Mesothelial cell of epicardium (in vitro differentiated cells): ENCODE measurements at regions not wholly inside any gene's neighbourhood (a gene's known extent, or its start where the extent isn't known, plus 50 kb on each side); places are given as distances from the start of the nearest gene placed in this dataset.

ENCODE experiments used
- DNase-seq, 2 experiments: peaks; one replicate each; pipeline ENCODE4 v3.0.0; 2021; ENCODE audit warnings: low spot score in 2 of 2; ENCODE audit not compliant: unreplicated experiment in 2 of 2
- H3K27ac Mint-ChIP-seq: 2 replicates; pipeline ENCODE4 v1.8.0; 2021; ENCODE audit warnings: mixed read lengths
- H3K27me3 Mint-ChIP-seq: 2 replicates; pipeline ENCODE4 v1.8.0; 2021; ENCODE audit warnings: low read depth, mixed read lengths
- H3K36me3 Mint-ChIP-seq: 2 replicates; pipeline ENCODE4 v1.8.0; 2021; ENCODE audit warnings: mixed read lengths
- H3K4me1 Mint-ChIP-seq: 2 replicates; pipeline ENCODE4 v1.8.0; 2021; ENCODE audit warnings: mixed read lengths
- H3K4me3 Mint-ChIP-seq: 2 replicates; pipeline ENCODE4 v1.8.0; 2021; ENCODE audit warnings: mild to moderate bottlenecking, moderate library complexity, mixed read lengths
- H3K9me3 Mint-ChIP-seq: 2 replicates; pipeline ENCODE4 v1.8.0; 2021; ENCODE audit warnings: mixed read lengths
- TF ChIP-seq, protein P1 (sequence below): fragments of 200-600 bp; sonication (generic); IDR thresholded peaks from one replicate; pipeline ENCODE4 v1.5.0; 2021; ENCODE audit warnings: antibody characterized with exemption; ENCODE audit not compliant: unreplicated experiment

DNA sequence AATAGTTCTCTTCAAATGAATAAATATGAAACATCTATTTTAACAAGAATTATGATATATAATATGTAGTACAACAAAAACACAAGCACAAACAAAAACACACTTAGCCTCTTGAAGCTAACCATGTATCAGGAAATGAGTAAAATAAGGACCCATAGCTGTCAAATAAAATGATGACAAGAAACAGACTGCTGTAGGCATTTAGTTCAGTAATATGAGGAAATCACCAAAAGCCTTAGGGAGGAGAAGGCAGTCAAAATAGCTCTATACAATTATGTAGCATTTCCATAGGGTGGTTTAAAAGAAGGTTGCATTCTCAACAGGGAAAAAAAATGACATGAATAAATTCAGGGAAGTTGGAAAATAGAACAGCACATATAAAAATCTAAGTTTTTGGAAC, 163.4 kb downstream of the PCDH20 start:
- no peak for DNase-seq
- H3K27ac Mint-ChIP-seq = no peak overlapping the region
- no peaks in the 10 kb centered on the region for H3K27me3 Mint-ChIP-seq
- no peaks in the 10 kb centered on the region for H3K4me1 Mint-ChIP-seq
- no peaks in the 10 kb centered on the region for H3K36me3 Mint-ChIP-seq
- no peaks in the 10 kb centered on the region for H3K9me3 Mint-ChIP-seq
- no peak overlapping the region for H3K4me3 Mint-ChIP-seq
- TF ChIP-seq, protein P1, sequence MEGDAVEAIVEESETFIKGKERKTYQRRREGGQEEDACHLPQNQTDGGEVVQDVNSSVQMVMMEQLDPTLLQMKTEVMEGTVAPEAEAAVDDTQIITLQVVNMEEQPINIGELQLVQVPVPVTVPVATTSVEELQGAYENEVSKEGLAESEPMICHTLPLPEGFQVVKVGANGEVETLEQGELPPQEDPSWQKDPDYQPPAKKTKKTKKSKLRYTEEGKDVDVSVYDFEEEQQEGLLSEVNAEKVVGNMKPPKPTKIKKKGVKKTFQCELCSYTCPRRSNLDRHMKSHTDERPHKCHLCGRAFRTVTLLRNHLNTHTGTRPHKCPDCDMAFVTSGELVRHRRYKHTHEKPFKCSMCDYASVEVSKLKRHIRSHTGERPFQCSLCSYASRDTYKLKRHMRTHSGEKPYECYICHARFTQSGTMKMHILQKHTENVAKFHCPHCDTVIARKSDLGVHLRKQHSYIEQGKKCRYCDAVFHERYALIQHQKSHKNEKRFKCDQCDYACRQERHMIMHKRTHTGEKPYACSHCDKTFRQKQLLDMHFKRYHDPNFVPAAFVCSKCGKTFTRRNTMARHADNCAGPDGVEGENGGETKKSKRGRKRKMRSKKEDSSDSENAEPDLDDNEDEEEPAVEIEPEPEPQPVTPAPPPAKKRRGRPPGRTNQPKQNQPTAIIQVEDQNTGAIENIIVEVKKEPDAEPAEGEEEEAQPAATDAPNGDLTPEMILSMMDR = no peak

DNA sequence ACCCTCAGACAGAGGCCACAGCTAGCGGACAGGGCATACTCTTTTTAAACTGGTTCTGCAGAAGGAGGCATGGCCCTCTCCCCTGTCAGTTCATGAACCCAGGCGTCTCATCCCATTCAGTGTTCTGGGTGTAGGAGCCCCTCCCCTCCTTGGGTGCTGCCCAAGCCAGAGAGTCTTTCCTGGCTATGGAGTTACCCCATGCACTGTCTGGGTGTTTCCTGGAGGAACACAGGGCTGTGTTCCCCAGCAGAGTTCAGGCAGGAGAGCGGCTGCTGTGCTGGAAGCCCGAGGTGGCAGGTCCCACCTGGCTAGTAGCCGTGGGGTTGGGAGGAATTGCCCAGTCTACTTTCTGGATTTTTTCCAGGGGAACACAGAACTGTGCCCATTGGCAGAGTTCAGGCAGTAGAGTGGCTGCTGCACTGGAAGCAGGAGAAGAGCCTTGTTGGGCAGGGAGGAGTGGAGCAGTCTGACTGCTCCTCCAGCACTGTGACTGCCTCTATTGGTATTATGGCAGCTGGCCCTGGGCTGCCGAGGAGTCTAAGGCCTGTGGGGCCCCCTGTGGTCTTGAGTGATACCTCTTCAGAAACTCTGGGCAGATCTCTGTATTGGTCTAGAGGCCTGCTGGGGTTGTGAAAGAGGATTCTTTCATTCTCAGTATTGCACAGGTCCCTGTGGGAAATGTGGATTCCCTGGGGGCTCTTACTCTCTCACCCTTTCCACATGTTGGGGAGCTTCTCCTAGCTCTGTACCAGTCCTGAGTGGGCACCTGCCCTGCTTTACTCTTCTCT, 168.3 kb downstream of the PCDH20 start:
- DNase-seq = no peak
- Mint-ChIP-seq H3K27me3 (no peaks in the 10 kb centered on the region), H3K4me3 (no peak overlapping the region), H3K9me3 (peaks cover 22% of the 10 kb centered on the region), H3K36me3 (no peaks in the 10 kb centered on the region), H3K4me1 (no peaks in the 10 kb centered on the region), H3K27ac (no peak overlapping the region)
- TF ChIP-seq, protein P1 = no peak

DNA sequence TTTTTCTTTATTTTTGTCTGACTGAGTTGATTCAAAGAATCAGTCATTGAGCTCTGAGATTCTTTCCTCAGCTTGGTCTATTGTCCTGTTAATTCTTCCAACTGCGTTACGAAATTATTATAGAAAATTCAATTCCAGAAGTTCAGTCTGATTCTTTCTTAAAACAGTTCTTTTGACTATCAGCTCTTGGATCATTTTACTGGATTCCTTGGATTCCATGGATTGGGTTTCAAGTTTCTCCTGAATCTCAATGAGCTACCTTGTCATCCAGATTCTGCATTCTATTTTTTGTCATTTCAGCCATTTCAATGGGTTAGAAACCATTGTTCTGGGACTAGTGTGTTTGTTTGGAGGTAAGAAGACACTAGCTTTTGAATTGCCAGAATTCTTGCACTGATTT, 169.3 kb downstream of the PCDH20 start:
- no peak for DNase-seq
- Mint-ChIP-seq H3K4me1 (no peaks in the 10 kb centered on the region), H3K4me3 (no peak overlapping the region), H3K27ac (no peak overlapping the region), H3K9me3 (peaks cover 22% of the 10 kb centered on the region), H3K27me3 (no peaks in the 10 kb centered on the region), H3K36me3 (no peaks in the 10 kb centered on the region)
- TF ChIP-seq, protein P1 = no peak

DNA sequence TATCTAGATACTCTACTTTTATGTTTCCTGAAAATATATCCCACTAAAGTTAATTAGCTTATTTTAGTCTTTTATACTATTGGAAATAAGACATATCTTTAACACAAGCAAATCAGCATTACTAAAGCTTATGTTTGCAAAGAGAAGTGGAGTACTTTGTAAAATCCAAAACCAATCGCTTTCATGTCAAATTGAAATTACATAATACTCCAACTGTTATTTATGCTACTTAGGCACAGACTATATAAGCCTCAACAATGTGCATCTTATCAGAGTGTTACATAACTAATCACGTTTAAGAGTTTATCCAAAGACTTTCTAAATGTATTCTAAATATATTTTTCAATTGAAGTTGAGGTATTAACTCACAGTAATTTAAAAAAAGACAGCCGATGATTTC, 200.0 kb downstream of the PCDH20 start:
- no peak overlapping the region for H3K27ac Mint-ChIP-seq
- peaks cover 31% of the 10 kb centered on the region for H3K27me3 Mint-ChIP-seq
- TF ChIP-seq, protein P1 = no peak
- no peaks in the 10 kb centered on the region for H3K9me3 Mint-ChIP-seq
- no peak overlapping the region for H3K4me3 Mint-ChIP-seq
- H3K36me3 Mint-ChIP-seq = no peaks in the 10 kb centered on the region
- no peak for DNase-seq
- H3K4me1 Mint-ChIP-seq = no peaks in the 10 kb centered on the region

DNA sequence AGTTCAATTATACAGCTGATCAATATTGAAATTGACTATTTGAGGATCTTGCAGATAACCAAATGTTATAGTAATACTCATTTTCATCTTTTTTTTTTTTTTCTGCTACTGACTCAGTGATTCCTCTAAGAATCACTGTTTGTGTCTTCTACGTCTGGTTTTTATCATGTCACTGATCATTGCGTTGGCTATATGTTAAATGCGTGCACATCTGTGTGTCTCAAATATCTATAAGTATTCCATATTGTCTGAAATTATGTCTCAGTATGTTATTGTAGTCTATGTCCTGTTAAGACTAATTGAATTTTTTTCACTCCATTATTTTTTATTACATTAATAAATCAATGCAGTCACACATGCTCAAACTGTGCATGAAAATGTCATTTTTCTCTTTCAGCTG, 200.5 kb downstream of the PCDH20 start:
- H3K27ac Mint-ChIP-seq = no peak overlapping the region
- H3K36me3 Mint-ChIP-seq = no peaks in the 10 kb centered on the region
- no peaks in the 10 kb centered on the region for H3K9me3 Mint-ChIP-seq
- H3K27me3 Mint-ChIP-seq = peaks cover 28% of the 10 kb centered on the region
- DNase-seq = no peak
- TF ChIP-seq, protein P1 = no peak
- no peaks in the 10 kb centered on the region for H3K4me1 Mint-ChIP-seq
- no peak overlapping the region for H3K4me3 Mint-ChIP-seq
